ENCODE measurements at regions not wholly inside any gene's neighbourhood (a gene's known extent, or its start where the extent isn't known, plus 50 kb on each side); places are given as distances from the start of the nearest gene placed in this dataset.

DNA sequence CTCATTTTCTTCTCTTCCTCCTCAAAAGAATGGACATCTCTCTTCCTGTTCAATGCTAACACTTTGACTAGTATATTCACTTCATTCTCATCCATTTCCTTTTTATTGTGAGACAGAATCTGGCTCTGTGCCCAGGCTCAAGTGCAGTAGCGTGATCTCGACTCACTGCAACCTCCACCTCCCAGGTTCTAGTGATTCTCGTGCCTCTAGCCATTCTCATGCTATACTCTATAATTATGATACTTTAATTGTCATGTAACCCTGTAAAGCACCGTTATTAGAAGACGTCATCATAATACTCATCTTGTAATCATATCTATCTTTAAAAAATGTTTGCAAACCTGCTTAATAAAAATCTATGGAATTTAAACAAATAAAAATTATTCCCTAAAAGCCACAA, 107.0 kb downstream of the SHOX2 start:
- no peaks in the 10 kb centered on the region for H3K4me1 ChIP-seq (ENCODE audit: insufficient read depth, poor library complexity, severe bottlenecking)
- DNase-seq (ENCODE audit: low spot score) (no peak), ATAC-seq (ENCODE audit: low read depth) (no peak)
- H3K4me3 ChIP-seq (ENCODE audit: severe bottlenecking): no peak overlapping the region
- peaks cover 6% of the 10 kb centered on the region for H3K9me3 ChIP-seq (ENCODE audit: severe bottlenecking)
- H3K27me3 ChIP-seq (ENCODE audit: insufficient read depth, poor library complexity, severe bottlenecking): no peaks in the 10 kb centered on the region
- H3K27ac ChIP-seq (ENCODE audit: poor library complexity, severe bottlenecking): no peak overlapping the region
- TF ChIP-seq, protein P1, sequence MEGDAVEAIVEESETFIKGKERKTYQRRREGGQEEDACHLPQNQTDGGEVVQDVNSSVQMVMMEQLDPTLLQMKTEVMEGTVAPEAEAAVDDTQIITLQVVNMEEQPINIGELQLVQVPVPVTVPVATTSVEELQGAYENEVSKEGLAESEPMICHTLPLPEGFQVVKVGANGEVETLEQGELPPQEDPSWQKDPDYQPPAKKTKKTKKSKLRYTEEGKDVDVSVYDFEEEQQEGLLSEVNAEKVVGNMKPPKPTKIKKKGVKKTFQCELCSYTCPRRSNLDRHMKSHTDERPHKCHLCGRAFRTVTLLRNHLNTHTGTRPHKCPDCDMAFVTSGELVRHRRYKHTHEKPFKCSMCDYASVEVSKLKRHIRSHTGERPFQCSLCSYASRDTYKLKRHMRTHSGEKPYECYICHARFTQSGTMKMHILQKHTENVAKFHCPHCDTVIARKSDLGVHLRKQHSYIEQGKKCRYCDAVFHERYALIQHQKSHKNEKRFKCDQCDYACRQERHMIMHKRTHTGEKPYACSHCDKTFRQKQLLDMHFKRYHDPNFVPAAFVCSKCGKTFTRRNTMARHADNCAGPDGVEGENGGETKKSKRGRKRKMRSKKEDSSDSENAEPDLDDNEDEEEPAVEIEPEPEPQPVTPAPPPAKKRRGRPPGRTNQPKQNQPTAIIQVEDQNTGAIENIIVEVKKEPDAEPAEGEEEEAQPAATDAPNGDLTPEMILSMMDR (IDR thresholded peaks at IDR 0.05; ENCODE audit: poor library complexity, severe bottlenecking): no peak
- H3K36me3 ChIP-seq (ENCODE audit: low read depth): no peaks in the 10 kb centered on the region

DNA sequence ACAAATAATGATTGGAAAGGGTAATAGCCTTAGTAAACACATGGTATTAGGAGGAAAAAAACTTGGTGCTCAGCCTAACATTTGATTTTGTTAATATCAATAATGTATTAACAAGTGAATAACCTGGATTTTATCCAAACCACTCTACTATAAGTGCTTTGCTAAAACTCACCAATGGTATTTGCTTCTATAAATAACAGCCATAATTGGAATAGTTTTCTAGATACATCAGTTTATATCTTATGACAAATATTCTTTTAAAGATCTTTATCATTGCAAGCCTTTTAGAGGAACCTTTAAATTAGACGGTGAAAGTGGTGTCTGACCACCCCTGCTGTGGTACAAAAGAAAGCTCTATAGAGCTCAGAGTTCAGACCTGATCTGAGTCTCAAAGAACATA, 123.9 kb downstream of the SHOX2 start:
- no peak for DNase-seq (ENCODE audit: low spot score)
- Histone ChIP-seq H3K36me3 (ENCODE audit: low read depth) (no peaks in the 10 kb centered on the region), H3K4me1 (ENCODE audit: insufficient read depth, poor library complexity, severe bottlenecking) (no peaks in the 10 kb centered on the region), H3K9me3 (ENCODE audit: severe bottlenecking) (no peaks in the 10 kb centered on the region), H3K27ac (ENCODE audit: poor library complexity, severe bottlenecking) (no peak overlapping the region), H3K27me3 (ENCODE audit: insufficient read depth, poor library complexity, severe bottlenecking) (no peaks in the 10 kb centered on the region), H3K4me3 (ENCODE audit: severe bottlenecking) (no peak overlapping the region)
- TF ChIP-seq, protein P1 (IDR thresholded peaks at IDR 0.05; ENCODE audit: poor library complexity, severe bottlenecking): no peak
- ATAC-seq (ENCODE audit: low read depth): no peak

DNA sequence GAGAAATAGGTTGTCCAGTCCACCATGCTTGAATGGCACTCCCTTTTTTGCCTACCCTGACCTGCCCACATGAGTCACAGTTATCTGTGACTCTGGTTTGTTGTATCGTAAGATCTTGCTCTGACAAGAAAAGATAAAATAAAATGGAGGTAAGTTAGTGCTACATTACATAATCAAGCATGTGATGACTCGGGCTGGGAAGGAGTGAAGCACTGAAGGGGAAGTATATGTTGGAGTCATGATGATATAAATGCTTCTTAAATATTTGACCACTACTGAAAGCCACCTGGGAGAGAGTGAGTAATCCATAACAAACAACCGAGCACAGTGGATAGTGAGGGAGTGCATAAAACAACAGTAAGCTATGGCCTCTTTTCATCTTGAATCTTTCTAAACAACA, 124.4 kb downstream of the SHOX2 start:
- DNase-seq (ENCODE audit: low spot score): no peak
- Histone ChIP-seq H3K4me3 (ENCODE audit: severe bottlenecking) (no peak overlapping the region), H3K4me1 (ENCODE audit: insufficient read depth, poor library complexity, severe bottlenecking) (no peaks in the 10 kb centered on the region), H3K36me3 (ENCODE audit: low read depth) (no peaks in the 10 kb centered on the region), H3K27ac (ENCODE audit: poor library complexity, severe bottlenecking) (no peak overlapping the region), H3K27me3 (ENCODE audit: insufficient read depth, poor library complexity, severe bottlenecking) (no peaks in the 10 kb centered on the region), H3K9me3 (ENCODE audit: severe bottlenecking) (no peaks in the 10 kb centered on the region)
- no peak for ATAC-seq (ENCODE audit: low read depth)
- TF ChIP-seq, protein P1 (IDR thresholded peaks at IDR 0.05; ENCODE audit: poor library complexity, severe bottlenecking): no peak

DNA sequence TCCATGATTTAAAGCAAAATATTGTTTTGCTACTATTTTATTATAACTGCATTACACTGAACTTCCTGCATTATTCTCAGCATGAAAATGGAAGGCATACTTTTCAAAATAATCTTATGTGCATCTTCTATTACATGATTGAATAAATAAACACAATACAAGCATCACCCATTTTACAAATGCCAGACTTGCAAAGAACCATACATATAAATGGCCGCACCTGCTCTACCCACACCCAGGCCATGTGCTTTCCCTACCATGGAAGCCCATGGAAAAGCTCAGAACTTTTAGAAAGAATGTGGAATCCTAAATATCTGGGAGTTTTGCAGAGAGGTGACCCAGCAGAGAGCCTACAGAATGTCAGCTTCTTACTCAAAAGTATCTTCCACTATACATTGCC, 127.2 kb downstream of the SHOX2 start:
- H3K27me3 ChIP-seq (ENCODE audit: insufficient read depth, poor library complexity, severe bottlenecking): no peaks in the 10 kb centered on the region
- H3K9me3 ChIP-seq (ENCODE audit: severe bottlenecking): no peaks in the 10 kb centered on the region
- H3K36me3 ChIP-seq (ENCODE audit: low read depth): no peaks in the 10 kb centered on the region
- DNase-seq (ENCODE audit: low spot score) (no peak), ATAC-seq (ENCODE audit: low read depth) (no peak)
- H3K4me1 ChIP-seq (ENCODE audit: insufficient read depth, poor library complexity, severe bottlenecking): no peaks in the 10 kb centered on the region
- H3K4me3 ChIP-seq (ENCODE audit: severe bottlenecking): no peak overlapping the region
- H3K27ac ChIP-seq (ENCODE audit: poor library complexity, severe bottlenecking): no peak overlapping the region
- TF ChIP-seq, protein P1 (IDR thresholded peaks at IDR 0.05; ENCODE audit: poor library complexity, severe bottlenecking): no peak

DNA sequence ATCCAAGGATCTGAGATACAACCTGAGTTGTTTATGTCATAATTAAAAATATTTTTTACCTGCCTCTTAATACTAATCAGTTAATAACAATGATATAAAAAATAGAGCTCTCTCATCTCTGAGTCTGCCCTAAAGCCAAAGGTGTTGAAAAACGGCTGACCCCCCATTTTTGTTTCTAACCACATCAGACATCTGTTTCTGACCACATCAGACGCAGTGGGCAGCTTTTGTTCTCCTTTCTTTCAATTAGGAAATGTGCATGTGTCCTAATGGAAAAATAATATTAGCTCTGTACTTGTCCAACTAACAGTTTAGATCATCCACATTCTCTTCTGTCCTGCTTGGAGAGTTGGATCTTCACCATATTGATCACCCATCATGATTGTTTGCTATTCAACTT, 144.6 kb downstream of the SHOX2 start:
- Histone ChIP-seq H3K4me1 (ENCODE audit: insufficient read depth, poor library complexity, severe bottlenecking) (no peaks in the 10 kb centered on the region), H3K4me3 (ENCODE audit: severe bottlenecking) (no peak overlapping the region), H3K36me3 (ENCODE audit: low read depth) (no peaks in the 10 kb centered on the region), H3K27ac (ENCODE audit: poor library complexity, severe bottlenecking) (no peak overlapping the region), H3K9me3 (ENCODE audit: severe bottlenecking) (no peaks in the 10 kb centered on the region), H3K27me3 (ENCODE audit: insufficient read depth, poor library complexity, severe bottlenecking) (peaks cover 17% of the 10 kb centered on the region)
- DNase-seq (ENCODE audit: low spot score) (no peak), ATAC-seq (ENCODE audit: low read depth) (no peak)
- TF ChIP-seq, protein P1 (IDR thresholded peaks at IDR 0.05; ENCODE audit: poor library complexity, severe bottlenecking): no peak

All from RWPE2 (cell line).